22Rv1 (cell line): ENCODE measurements at regions not wholly inside any gene's neighbourhood (a gene's known extent, or its start where the extent isn't known, plus 50 kb on each side); places are given as distances from the start of the nearest gene placed in this dataset.

Experiments
- ZFX ChIP-seq: fragments of 450-650 bp; IDR thresholded peaks from 2 replicates; pipeline ENCODE4 v1.6.1; 2017; ENCODE audit warnings: antibody characterized with exemption, borderline replicate concordance
- TF ChIP-seq, protein P1 (sequence below): fragments of 450-650 bp; IDR thresholded peaks from 2 replicates; pipeline ENCODE4 v1.5.1; 2017; ENCODE audit warnings: mild to moderate bottlenecking

DNA sequence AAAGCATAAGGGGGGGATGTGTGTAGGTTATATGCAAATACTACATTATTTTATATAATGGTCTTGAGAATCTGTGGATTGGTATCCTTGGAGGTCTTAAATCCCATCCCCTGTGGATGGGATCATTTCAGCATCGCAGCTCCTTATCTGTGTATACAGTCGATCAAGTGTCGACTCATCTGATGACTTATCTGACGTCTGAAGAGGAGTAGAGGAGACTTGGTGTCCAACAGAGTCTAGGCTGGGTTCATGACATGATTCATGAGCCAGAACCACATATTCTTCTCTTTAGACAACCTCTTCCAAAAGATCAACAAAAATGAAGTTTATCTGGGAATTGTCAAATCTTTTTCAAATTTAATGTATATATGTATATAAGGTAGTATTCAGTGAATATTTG, 220.7 kb downstream of the NR2F2 start:
- TF ChIP-seq, protein P1, sequence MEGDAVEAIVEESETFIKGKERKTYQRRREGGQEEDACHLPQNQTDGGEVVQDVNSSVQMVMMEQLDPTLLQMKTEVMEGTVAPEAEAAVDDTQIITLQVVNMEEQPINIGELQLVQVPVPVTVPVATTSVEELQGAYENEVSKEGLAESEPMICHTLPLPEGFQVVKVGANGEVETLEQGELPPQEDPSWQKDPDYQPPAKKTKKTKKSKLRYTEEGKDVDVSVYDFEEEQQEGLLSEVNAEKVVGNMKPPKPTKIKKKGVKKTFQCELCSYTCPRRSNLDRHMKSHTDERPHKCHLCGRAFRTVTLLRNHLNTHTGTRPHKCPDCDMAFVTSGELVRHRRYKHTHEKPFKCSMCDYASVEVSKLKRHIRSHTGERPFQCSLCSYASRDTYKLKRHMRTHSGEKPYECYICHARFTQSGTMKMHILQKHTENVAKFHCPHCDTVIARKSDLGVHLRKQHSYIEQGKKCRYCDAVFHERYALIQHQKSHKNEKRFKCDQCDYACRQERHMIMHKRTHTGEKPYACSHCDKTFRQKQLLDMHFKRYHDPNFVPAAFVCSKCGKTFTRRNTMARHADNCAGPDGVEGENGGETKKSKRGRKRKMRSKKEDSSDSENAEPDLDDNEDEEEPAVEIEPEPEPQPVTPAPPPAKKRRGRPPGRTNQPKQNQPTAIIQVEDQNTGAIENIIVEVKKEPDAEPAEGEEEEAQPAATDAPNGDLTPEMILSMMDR: no peak
- no peak for TF ChIP-seq ZFX
